ENCODE measurements at regions not wholly inside any gene's neighbourhood (a gene's known extent, or its start where the extent isn't known, plus 50 kb on each side); places are given as distances from the start of the nearest gene placed in this dataset.

DNA sequence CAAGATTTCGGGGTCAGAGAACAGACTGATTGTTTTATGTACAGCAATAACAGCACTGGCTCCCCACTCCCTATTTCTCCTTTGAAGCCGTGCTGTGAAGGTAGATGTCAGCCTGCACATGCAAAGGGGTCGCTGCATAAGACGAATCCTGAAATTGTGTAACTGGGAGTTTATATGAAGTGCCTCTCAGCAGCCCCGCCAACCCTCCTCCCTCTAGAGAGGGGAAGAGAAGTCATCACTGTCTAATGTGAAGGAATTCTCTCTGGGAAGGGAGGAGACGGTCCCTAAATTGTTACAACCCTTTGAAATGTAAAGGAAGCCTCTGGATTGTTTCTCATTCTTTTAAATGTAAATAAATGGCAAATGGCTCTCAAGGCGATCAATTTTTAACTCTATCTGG lies 545.3 kb downstream of the PLA2G4A start:
- H3K27ac ChIP-seq (ENCODE audit: low read depth in 2 of 2, low read length in 2 of 2) = no peak overlapping the region
- H3K4me3 ChIP-seq (ENCODE audit: low read length in 3 of 3) = no peak overlapping the region
- FAIRE-seq = no peak
- H3K27me3 ChIP-seq (ENCODE audit: control insufficient read depth, insufficient read depth, low read length) = no peaks in the 10 kb centered on the region
- intact Hi-C loops (cut with DNase I) = no loop called here
- H3K9ac ChIP-seq (ENCODE audit: low read length in 3 of 3) = no peak overlapping the region
- no peak for TF ChIP-seq CTCF (IDR thresholded peaks at IDR 0.05; ENCODE audit: borderline replicate concordance, extremely low read depth, insufficient read depth)
- no peaks in the 10 kb centered on the region for H3K9me3 ChIP-seq (ENCODE audit: control insufficient read depth in 2 of 3, insufficient read depth in 1 of 3, low read length in 3 of 3)
- no peak for DNase-seq
- no peaks in the 10 kb centered on the region for H3K36me3 ChIP-seq (ENCODE audit: control insufficient read depth in 2 of 3, insufficient read depth in 3 of 3, low read length in 3 of 3)
- no peaks in the 10 kb centered on the region for H3K4me1 ChIP-seq (ENCODE audit: control insufficient read depth in 2 of 3, insufficient read depth in 2 of 3, low read depth in 1 of 3, low read length in 3 of 3)

GRCh38 chr1:187374742-187375141 lies 546.0 kb downstream of the PLA2G4A start:
- no peak overlapping the region for H3K27ac ChIP-seq (ENCODE audit: low read depth in 2 of 2, low read length in 2 of 2)
- no peak for TF ChIP-seq CTCF (IDR thresholded peaks at IDR 0.05; ENCODE audit: borderline replicate concordance, extremely low read depth, insufficient read depth)
- H3K9ac ChIP-seq (ENCODE audit: low read length in 3 of 3) = no peak overlapping the region
- no peak for FAIRE-seq
- H3K27me3 ChIP-seq (ENCODE audit: control insufficient read depth, insufficient read depth, low read length) = no peaks in the 10 kb centered on the region
- intact Hi-C loops (cut with DNase I) = no loop called here
- H3K4me1 ChIP-seq (ENCODE audit: control insufficient read depth in 2 of 3, insufficient read depth in 2 of 3, low read depth in 1 of 3, low read length in 3 of 3) = no peaks in the 10 kb centered on the region
- H3K9me3 ChIP-seq (ENCODE audit: control insufficient read depth in 2 of 3, insufficient read depth in 1 of 3, low read length in 3 of 3) = no peaks in the 10 kb centered on the region
- no peak for DNase-seq
- no peak overlapping the region for H3K4me3 ChIP-seq (ENCODE audit: low read length in 3 of 3)
- no peaks in the 10 kb centered on the region for H3K36me3 ChIP-seq (ENCODE audit: control insufficient read depth in 2 of 3, insufficient read depth in 3 of 3, low read length in 3 of 3)

- no peak overlapping the region for H3K9ac ChIP-seq (ENCODE audit: low read length in 3 of 3)
- H3K36me3 ChIP-seq (ENCODE audit: control insufficient read depth in 2 of 3, insufficient read depth in 3 of 3, low read length in 3 of 3) = no peaks in the 10 kb centered on the region
- TF ChIP-seq CTCF (IDR thresholded peaks at IDR 0.05; ENCODE audit: borderline replicate concordance, extremely low read depth, insufficient read depth) = no peak
- no peaks in the 10 kb centered on the region for H3K27me3 ChIP-seq (ENCODE audit: control insufficient read depth, insufficient read depth, low read length)
- H3K4me1 ChIP-seq (ENCODE audit: control insufficient read depth in 2 of 3, insufficient read depth in 2 of 3, low read depth in 1 of 3, low read length in 3 of 3) = no peaks in the 10 kb centered on the region
- intact Hi-C loops (cut with DNase I) = no loop called here
- no peak overlapping the region for H3K4me3 ChIP-seq (ENCODE audit: low read length in 3 of 3)
- H3K9me3 ChIP-seq (ENCODE audit: control insufficient read depth in 2 of 3, insufficient read depth in 1 of 3, low read length in 3 of 3) = no peaks in the 10 kb centered on the region
- H3K27ac ChIP-seq (ENCODE audit: low read depth in 2 of 2, low read length in 2 of 2) = no peak overlapping the region
- FAIRE-seq (no peak), DNase-seq (no peak)
Measured at GRCh38 chr1:187383366-187383765, 554.6 kb downstream of the PLA2G4A start.

- no peak overlapping the region for H3K9ac ChIP-seq (ENCODE audit: low read length in 3 of 3)
- no peaks in the 10 kb centered on the region for H3K9me3 ChIP-seq (ENCODE audit: control insufficient read depth in 2 of 3, insufficient read depth in 1 of 3, low read length in 3 of 3)
- intact Hi-C loops (cut with DNase I) = no loop called here
- TF ChIP-seq CTCF (IDR thresholded peaks at IDR 0.05; ENCODE audit: borderline replicate concordance, extremely low read depth, insufficient read depth) = no peak
- no peak overlapping the region for H3K27ac ChIP-seq (ENCODE audit: low read depth in 2 of 2, low read length in 2 of 2)
- no peak for DNase-seq
- H3K4me1 ChIP-seq (ENCODE audit: control insufficient read depth in 2 of 3, insufficient read depth in 2 of 3, low read depth in 1 of 3, low read length in 3 of 3) = no peaks in the 10 kb centered on the region
- FAIRE-seq = no peak
- H3K4me3 ChIP-seq (ENCODE audit: low read length in 3 of 3) = no peak overlapping the region
- no peaks in the 10 kb centered on the region for H3K27me3 ChIP-seq (ENCODE audit: control insufficient read depth, insufficient read depth, low read length)
- H3K36me3 ChIP-seq (ENCODE audit: control insufficient read depth in 2 of 3, insufficient read depth in 3 of 3, low read length in 3 of 3) = no peaks in the 10 kb centered on the region
Measured at GRCh38 chr1:187384504-187384903, 555.8 kb downstream of the PLA2G4A start.
